ENCODE measurements at regions not wholly inside any gene's neighbourhood (a gene's known extent, or its start where the extent isn't known, plus 50 kb on each side); places are given as distances from the start of the nearest gene placed in this dataset.

GRCh38 chr5:133864711-133865110, 103.7 kb downstream of the C5orf15 start:
- TF ChIP-seq POLR2A (IDR thresholded peaks at IDR 0.05; ENCODE audit: low read depth, low read length) = no peak
- no peak for TF ChIP-seq POLR2AphosphoS5 (IDR thresholded peaks at IDR 0.05; ENCODE audit: low read depth, low read length)
